HG03378 (cell line): ENCODE measurements at regions not wholly inside any gene's neighbourhood (a gene's known extent, or its start where the extent isn't known, plus 50 kb on each side); places are given as distances from the start of the nearest gene placed in this dataset.
"Not testable (repeated sequence)": the region's sequence is repeated elsewhere in the genome, so short reads cannot be mapped to it uniquely, and the experiment has no call there.

ENCODE experiments used
- ATAC-seq: cut with Tn5 transposase; IDR thresholded peaks from one replicate; pipeline ENCODE4 v1.9.1; 2021; ENCODE audit warnings: mild to moderate bottlenecking, moderate library complexity; ENCODE audit not compliant: unreplicated experiment

DNA sequence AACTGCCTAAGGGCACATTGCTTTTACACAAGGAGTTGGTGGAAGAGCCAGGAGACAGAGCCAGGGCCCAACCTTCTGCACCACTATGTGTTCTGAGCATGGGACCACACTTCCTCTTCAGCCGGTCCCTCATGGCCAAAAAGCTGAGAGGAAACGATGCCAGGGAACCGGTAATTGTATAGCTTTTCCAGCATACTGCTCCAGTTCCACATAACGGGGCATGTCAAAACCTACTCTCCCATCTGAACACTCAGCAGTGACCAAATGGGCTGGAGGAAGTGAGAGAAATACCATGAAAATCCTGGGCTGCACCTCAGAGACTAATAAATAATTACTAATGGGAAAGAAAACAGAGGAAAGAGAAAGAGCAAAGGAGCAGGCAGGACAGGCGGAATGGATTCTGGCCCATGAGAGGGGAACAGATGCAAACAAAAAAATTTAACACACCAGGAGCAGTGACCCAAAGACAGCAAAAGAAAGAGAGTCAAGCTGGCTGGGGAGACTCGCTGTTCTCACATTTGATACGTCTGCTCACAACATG, 52.0 kb upstream of the BMP2 start:
- no peak for ATAC-seq

- ATAC-seq, result no peak
Observed at GRCh38 chr20:6714279-6714711, 53.2 kb upstream of the BMP2 start.

DNA sequence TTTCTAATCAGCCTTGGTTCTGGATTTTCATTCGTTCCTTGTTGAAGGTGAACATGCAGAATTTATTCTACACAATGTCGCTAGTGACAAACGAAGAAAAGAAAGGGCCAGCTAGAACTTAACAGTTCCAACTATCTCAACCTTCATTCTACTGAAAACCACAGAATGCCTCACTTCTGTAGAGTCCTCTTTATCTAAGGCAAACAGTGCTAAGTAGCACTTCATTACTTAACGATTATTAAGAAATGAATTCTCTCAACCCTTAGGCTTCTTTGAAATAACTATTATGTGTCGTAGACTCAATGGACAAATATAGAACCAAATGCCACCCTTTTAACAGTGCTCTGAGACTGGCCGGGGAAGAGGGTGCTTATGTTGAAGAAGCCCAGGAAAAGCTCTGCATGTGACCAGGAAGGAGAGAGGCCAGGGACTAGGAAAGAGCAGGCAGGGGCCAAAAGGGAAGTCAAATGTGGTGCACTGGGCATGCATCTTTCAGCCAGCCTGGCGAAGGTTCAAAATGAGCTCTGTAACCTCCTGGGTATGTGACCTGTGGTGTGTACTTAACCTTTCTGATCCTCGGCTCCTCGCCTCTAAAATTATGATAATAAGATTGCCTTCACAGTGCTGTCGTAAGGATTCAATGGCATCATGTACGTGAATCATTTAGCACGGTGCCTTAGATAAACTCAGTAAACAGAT, 55.4 kb upstream of the BMP2 start:
- no peak for ATAC-seq

- no peak for ATAC-seq
Observed at GRCh38 chr20:6709910-6710595, 57.4 kb upstream of the BMP2 start.

- ATAC-seq, result no peak
Observed at GRCh38 chr20:6708010-6708409, 59.5 kb upstream of the BMP2 start.

- ATAC-seq, result no peak
Observed at GRCh38 chr20:6707321-6707831, 60.1 kb upstream of the BMP2 start.

DNA sequence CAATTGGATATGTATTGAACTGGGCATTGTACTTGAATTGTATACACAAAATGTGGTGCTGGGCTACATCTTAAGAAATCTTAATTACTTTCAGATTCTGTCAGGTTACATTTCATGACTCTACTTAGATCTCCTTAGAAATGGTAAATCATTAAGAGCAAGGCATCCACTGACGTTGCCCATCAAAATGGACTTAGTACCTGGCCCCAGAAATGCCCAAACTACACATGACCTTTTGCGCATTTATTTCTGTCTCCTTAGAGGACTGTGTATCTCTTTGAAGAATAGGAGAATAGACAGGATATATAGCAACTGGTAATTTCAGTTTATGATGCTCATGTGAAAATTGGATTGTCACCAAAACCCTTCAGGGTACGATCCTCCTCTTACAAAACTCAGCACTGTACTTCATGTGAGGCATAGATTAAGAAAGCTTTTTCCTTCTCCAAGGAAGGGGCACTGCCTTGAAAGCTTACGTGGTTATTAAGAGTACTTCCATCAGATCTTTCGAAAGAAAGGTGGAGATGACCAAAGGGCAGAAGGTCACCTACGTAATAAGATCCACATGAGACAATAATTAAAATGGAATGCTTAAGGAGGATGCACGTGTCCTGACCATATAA, 61.4 kb upstream of the BMP2 start:
- no peak for ATAC-seq

DNA sequence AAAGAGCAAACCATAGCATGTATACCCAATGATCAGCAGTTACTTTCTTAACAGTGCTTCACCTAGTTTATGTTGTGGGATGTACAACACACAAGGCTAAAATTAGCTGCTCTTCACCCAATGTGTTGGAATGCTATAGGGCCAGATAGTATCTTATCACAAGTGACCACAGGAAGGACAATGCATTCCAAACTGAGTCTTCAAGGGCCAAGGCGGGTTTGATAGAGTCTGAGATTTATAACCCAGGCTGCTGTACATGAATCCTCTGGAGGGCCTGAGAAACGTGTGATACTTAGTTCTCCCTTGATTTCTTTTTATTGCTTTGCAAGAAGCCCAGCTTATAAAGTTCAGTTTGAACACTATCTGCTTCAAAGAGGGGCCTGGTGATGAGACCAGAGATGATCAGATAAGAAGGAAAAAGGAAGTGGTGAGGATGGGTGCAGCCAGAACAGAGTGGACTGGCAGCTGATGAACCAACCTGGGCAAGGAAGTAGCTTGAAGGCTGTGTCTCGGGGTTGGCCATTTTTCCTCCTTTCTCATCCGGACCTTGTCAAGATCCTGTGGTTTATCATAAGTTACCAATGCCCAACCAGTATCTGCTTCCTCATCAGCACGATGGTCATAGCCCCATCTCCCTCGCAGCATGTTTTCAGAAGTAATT, 62.2 kb upstream of the BMP2 start:
- ATAC-seq, result no peak

DNA sequence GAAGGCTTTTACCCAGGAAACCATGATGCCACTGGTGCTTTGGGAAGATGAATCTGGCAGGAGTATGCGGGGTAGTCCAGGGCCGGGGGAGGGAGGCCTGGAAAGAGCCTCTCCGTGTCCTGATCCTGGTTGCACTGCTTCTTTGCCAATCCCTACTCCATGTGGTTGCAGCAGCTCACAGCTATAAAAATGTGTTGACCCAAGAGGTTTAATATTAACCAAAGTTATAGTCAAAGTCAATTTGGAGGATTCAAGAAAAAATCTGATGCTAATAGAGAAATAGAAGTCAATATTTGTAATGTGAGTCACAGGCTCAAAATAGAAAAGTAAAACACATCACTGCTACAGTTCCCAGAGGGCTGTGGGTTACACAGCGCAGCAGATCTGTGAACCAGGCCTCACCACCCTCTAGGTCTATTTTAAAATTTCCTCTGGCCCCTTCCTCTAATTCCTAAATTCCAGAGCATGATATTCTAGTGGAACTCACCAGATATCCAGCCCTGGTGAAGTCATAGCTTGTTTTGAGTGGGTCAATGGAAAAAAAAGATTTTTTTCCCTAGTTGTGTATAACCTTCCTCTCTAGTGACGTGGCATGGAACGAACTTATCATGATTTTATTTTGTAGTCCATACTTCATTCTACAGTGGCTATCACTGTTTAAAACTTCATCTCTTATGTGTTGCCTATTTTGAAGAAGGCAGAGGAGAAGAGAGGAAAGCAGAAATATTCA, 63.2 kb upstream of the BMP2 start:
- ATAC-seq, result no peak

- ATAC-seq, result no peak
Observed at GRCh38 chr20:6703656-6704055, 63.8 kb upstream of the BMP2 start.

DNA sequence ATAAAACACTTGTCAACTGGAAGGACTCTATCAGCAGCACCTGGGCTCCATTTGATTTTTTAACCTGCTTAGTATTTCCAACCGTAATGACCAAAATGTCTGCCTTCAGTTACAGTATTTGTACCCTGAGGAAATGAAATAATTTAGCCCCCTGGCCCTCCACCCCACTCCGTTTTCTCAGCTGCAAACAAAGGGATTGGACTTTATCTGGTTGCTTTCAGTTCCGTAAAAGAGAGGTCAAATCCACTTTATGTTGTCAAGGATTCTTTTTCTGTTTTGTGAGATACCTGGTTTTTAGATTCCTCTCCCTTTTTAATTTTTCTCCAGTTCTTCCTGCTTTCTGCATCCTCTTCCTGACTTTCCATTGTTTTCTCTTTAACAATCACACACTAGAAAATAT, 64.4 kb upstream of the BMP2 start:
- ATAC-seq, result no peak

GRCh38 chr20:6702144-6702543, 65.3 kb upstream of the BMP2 start:
- no peak for ATAC-seq

- ATAC-seq, result no peak
Observed at GRCh38 chr20:6700563-6701329, 66.7 kb upstream of the BMP2 start.

DNA sequence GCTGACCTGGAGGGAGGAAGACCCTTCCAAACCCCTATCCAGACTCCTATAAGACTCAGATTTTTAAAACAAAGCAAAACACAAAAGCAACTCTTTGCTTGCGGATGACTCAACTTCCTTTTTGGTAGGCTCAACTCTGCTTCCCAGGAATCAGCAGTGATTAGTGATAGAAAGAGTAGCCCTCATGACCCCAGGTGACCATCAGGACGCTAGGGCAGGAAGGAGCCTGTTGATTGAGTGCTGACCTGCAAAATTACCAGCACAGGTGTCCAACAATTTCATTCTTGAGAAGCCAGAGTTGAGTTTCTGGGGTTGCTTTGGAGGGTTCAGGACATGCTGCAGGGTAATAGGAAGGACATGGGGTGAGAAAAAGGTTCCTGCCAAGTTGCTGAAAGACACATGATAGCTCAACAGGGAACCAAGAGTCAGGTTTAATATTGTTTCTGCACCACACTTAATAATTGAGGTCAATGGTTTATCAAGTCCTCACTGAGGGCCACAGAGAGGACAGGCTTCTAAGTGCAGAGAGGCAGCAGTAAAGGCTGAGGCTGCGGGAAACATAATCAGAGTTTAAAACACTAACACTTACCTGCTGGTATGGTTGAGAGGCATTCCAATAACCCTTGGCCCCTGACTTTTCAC, 67.4 kb upstream of the BMP2 start:
- ATAC-seq, result no peak

- ATAC-seq, result no peak
Observed at GRCh38 chr20:6698723-6699122, 68.8 kb upstream of the BMP2 start.

DNA sequence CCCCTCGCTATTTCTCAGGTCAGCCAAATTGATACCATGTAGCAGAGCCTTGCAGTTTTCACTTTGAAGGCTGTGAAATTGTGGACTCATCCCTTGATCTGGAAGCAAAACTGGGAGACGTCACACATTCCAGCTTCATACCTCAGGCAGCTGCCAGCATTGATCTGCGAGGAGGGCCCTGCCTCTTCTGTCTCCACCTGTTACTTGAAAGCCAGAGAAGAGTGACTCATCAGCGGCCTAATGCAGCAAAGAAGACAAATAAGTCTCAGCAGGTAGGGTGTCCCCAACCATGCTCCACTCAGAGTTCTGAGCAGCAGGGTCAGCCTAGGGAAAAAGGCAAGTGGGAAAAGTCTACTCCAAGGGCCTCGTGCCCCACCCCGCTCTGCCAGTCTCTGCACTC, 69.4 kb upstream of the BMP2 start:
- no peak for ATAC-seq

DNA sequence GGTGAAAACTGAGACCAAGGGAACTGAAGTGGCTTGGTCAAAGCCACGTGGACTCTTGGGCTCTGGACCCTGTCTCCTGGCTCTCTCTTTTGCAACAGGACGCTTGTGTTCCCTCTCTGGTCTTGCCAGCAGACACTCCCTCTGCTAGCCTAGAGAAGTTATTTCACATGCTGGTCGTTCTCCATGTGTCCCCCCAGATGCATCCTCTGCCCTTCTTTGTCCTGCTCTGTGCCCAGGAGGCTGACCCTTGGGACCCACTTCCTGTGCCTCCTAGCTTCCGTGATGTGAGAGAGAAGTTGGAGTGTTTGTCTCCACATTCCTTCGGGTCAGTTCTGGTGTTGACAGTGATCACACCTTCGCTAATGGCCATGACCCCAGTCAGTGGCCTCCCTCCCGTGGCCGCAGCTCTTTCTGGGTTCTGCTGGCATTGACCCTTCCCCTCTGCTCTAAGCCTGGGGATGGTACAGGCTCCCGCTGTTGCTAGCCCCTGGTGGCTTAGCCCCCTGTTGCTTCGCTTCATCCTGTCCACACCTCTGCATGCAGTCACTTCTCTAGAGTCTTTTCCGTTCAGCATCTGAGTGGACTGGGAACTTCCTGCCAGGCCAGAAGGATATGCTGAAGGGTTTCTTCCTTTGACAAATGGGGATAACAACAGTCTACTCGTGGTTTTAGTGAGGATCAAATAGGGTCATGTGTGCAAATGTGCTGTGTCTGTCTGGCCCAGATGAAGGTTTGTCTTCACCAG, 70.1 kb upstream of the BMP2 start:
- no peak for ATAC-seq

DNA sequence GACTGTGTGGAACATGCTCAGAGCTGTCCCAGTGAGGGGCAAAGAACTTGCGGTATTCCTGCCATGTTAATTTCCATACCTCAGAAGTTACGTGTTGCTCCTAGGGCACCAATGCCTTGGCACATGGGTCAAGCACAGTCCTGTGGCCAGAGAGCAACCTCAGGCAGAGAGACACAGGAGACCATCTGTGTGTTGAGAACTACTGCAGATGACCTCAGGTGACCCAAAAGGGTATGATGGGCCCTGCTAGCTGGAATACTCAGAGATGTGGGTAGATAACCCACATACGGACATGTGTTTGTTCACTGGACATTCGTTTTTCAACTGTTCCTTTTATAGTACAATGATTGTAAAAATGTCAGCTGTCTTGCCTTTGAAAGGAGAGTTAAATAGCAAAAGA, 71.5 kb upstream of the BMP2 start:
- no peak for ATAC-seq

GRCh38 chr20:6693808-6694198, 73.7 kb upstream of the BMP2 start:
- not testable (repeated sequence) for ATAC-seq
